DMS153 treated with DMSO at 0.1 percent for 48 hours (cell line): ENCODE measurements at regions not wholly inside any gene's neighbourhood (a gene's known extent, or its start where the extent isn't known, plus 50 kb on each side); places are given as distances from the start of the nearest gene placed in this dataset.
"Not testable (repeated sequence)": the region's sequence is repeated elsewhere in the genome, so short reads cannot be mapped to it uniquely, and the experiment has no call there.

ENCODE experiments used
- DNase-seq: peaks from one replicate; lab custom pipeline; 2025; ENCODE audit not compliant: unreplicated experiment; lab: John Stamatoyannopoulos, UW

- no peak for DNase-seq
These were observed 484.7 kb downstream of the DACH1 start for GRCh38 chr13:71382285-71382684.

- no peak for DNase-seq
These were observed 486.8 kb downstream of the DACH1 start for GRCh38 chr13:71380191-71380590.

GRCh38 chr13:71378961-71379905 lies 487.8 kb downstream of the DACH1 start:
- DNase-seq = no peak

- DNase-seq = no peak
These were observed 492.4 kb downstream of the DACH1 start for GRCh38 chr13:71374471-71375049.

- DNase-seq = no peak
These were observed 498.7 kb downstream of the DACH1 start for GRCh38 chr13:71368336-71368735.

GRCh38 chr13:71360041-71360440 lies 507.0 kb downstream of the DACH1 start:
- no peak for DNase-seq

GRCh38 chr13:71359641-71360040 lies 507.4 kb downstream of the DACH1 start:
- no peak for DNase-seq

- no peak for DNase-seq
These were observed 508.8 kb downstream of the DACH1 start for GRCh38 chr13:71358218-71358617.

- no peak for DNase-seq
These were observed 512.0 kb downstream of the DACH1 start for GRCh38 chr13:71355010-71355409.

- DNase-seq = no peak
These were observed 516.1 kb downstream of the DACH1 start for GRCh38 chr13:71350886-71351285.

- not testable (repeated sequence) for DNase-seq
These were observed 521.1 kb downstream of the DACH1 start for GRCh38 chr13:71345856-71346255.

- DNase-seq = no peak
These were observed 527.3 kb downstream of the DACH1 start for GRCh38 chr13:71339736-71340135.

- no peak for DNase-seq
These were observed 528.0 kb downstream of the DACH1 start for GRCh38 chr13:71339005-71339404.

- no peak for DNase-seq
These were observed 528.9 kb downstream of the DACH1 start for GRCh38 chr13:71338070-71338469.

GRCh38 chr13:71327266-71327665 lies 539.7 kb downstream of the DACH1 start:
- no peak for DNase-seq

- no peak for DNase-seq
These were observed 541.4 kb downstream of the DACH1 start for GRCh38 chr13:71325556-71325955.

- DNase-seq = no peak
These were observed 543.7 kb downstream of the DACH1 start for GRCh38 chr13:71323266-71323665.

GRCh38 chr13:71320452-71320851 lies 546.6 kb downstream of the DACH1 start:
- no peak for DNase-seq

- DNase-seq = peak; percentile 66
These were observed 550.1 kb downstream of the DACH1 start for GRCh38 chr13:71316792-71317363.

- DNase-seq = no peak
These were observed 554.1 kb downstream of the DACH1 start for GRCh38 chr13:71312923-71313322.

GRCh38 chr13:71309905-71310304 lies 557.1 kb downstream of the DACH1 start:
- no peak for DNase-seq

GRCh38 chr13:71306821-71307220 lies 560.2 kb downstream of the DACH1 start:
- DNase-seq = no peak
